Activated CD4-positive, alpha-beta T cell treated with anti-CD3 and anti-CD28 coated beads, Interleukin-2, amount 50 U/mL, for 48 hours (primary cell): ENCODE measurements at regions not wholly inside any gene's neighbourhood (a gene's known extent, or its start where the extent isn't known, plus 50 kb on each side); places are given as distances from the start of the nearest gene placed in this dataset.

Experiments used
- DNase-seq, 2 experiments: peaks; one replicate each; pipeline ENCODE4 v3.0.0-alpha.2; 2020

- no peak for DNase-seq
Measured at GRCh38 chr13:105395041-105395440, 1140.4 kb downstream of the EFNB2 start.

- no peak for DNase-seq
Measured at GRCh38 chr13:105389373-105389772, 1146.1 kb downstream of the EFNB2 start.

- no peak for DNase-seq
Measured at GRCh38 chr13:105377452-105377851, 1158.0 kb downstream of the EFNB2 start.

- no peak for DNase-seq
Measured at GRCh38 chr13:105370011-105370650, 1165.3 kb downstream of the EFNB2 start.

GRCh38 chr13:105368781-105369180 lies 1166.7 kb downstream of the EFNB2 start:
- DNase-seq: no peak

GRCh38 chr13:105365831-105366230 lies 1169.6 kb downstream of the EFNB2 start:
- DNase-seq: no peak

- no peak for DNase-seq
Measured at GRCh38 chr13:105365021-105365550, 1170.4 kb downstream of the EFNB2 start.

GRCh38 chr13:105364191-105364590 lies 1171.3 kb downstream of the EFNB2 start:
- no peak for DNase-seq

- DNase-seq: no peak
Measured at GRCh38 chr13:105363261-105364190, 1171.9 kb downstream of the EFNB2 start.

- DNase-seq: no peak
Measured at GRCh38 chr13:105353654-105354053, 1181.8 kb downstream of the EFNB2 start.

- DNase-seq: no peak
Measured at GRCh38 chr13:105349082-105349723, 1186.3 kb downstream of the EFNB2 start.

- no peak for DNase-seq
Measured at GRCh38 chr13:105346141-105346775, 1189.2 kb downstream of the EFNB2 start.

- DNase-seq: no peak
Measured at GRCh38 chr13:105345730-105346129, 1189.7 kb downstream of the EFNB2 start.

- no peak for DNase-seq
Measured at GRCh38 chr13:105345131-105345530, 1190.3 kb downstream of the EFNB2 start.

GRCh38 chr13:105343134-105343806 lies 1192.2 kb downstream of the EFNB2 start:
- no peak for DNase-seq

- no peak for DNase-seq
Measured at GRCh38 chr13:105342281-105342820, 1193.1 kb downstream of the EFNB2 start.

GRCh38 chr13:105341758-105342157 lies 1193.7 kb downstream of the EFNB2 start:
- no peak for DNase-seq

- DNase-seq: no peak
Measured at GRCh38 chr13:105341256-105341655, 1194.2 kb downstream of the EFNB2 start.

- no peak for DNase-seq
Measured at GRCh38 chr13:105340061-105340606, 1195.3 kb downstream of the EFNB2 start.

GRCh38 chr13:105338773-105339172 lies 1196.7 kb downstream of the EFNB2 start:
- no peak for DNase-seq

GRCh38 chr13:105338006-105338405 lies 1197.5 kb downstream of the EFNB2 start:
- no peak for DNase-seq
